WTC11 (cell line): ENCODE measurements at regions not wholly inside any gene's neighbourhood (a gene's known extent, or its start where the extent isn't known, plus 50 kb on each side); places are given as distances from the start of the nearest gene placed in this dataset.

Experiments
- ATAC-seq: fragments of 200-7000 bp; cut with Tn5 transposase; 2 replicates; pipeline ENCODE4 v1.10.0; 2021; ENCODE audit warnings: mild to moderate bottlenecking, moderate library complexity
- CTCF ChIA-PET: fragments of 300-600 bp; sonication (Branson Sonifier 250); formaldehyde crosslinking; loops from one replicate; lab custom pipeline; 2021; ENCODE audit warnings: antibody characterized with exemption; lab: Charles Lee
- POLR2A ChIA-PET: fragments of 350-600 bp; sonication (Branson Sonifier 250); formaldehyde crosslinking; loops from one replicate; lab custom pipeline; 2021; ENCODE audit warnings: antibody characterized with exemption; lab: Charles Lee
- DNase-seq: peaks from one replicate; pipeline ENCODE4 v3.0.0; 2021; ENCODE audit warnings: low spot score
- H3K27ac Mint-ChIP-seq: 2 replicates; pipeline ENCODE4 v1.8.0; 2021; ENCODE audit warnings: mixed read lengths
- H3K27me3 Mint-ChIP-seq: 2 replicates; pipeline ENCODE4 v1.8.0; 2021; ENCODE audit warnings: low read depth, mild to moderate bottlenecking, moderate library complexity, mixed read lengths
- H3K36me3 Mint-ChIP-seq: 2 replicates; pipeline ENCODE4 v1.8.0; 2021; ENCODE audit warnings: mixed read lengths
- H3K4me1 Mint-ChIP-seq: 2 replicates; pipeline ENCODE4 v1.8.0; 2022; ENCODE audit warnings: mixed read lengths
- H3K4me3 Mint-ChIP-seq: 2 replicates; pipeline ENCODE4 v1.8.0; 2021; ENCODE audit warnings: mild to moderate bottlenecking, moderate library complexity, mixed read lengths
- H3K9me3 Mint-ChIP-seq: 2 replicates; pipeline ENCODE4 v1.8.0; 2021; ENCODE audit warnings: mixed read lengths
- ATF3 ChIP-seq: sonication (generic); formaldehyde crosslinking; conservative IDR thresholded peaks from 2 replicates; pipeline ENCODE4 v1.8.1; 2022; ENCODE audit warnings: mild to moderate bottlenecking, missing genetic modification reagents
- CBFB ChIP-seq: sonication (generic); formaldehyde crosslinking; IDR thresholded peaks from 2 replicates; pipeline ENCODE4 v1.8.1; 2022; ENCODE audit warnings: mild to moderate bottlenecking, low read depth, missing genetic modification reagents
- E2F5 ChIP-seq: sonication (generic); formaldehyde crosslinking; IDR thresholded peaks from 2 replicates; pipeline ENCODE4 v1.8.1; 2022; ENCODE audit warnings: mild to moderate bottlenecking, moderate library complexity, missing genetic modification reagents
- ELF4 ChIP-seq: sonication (generic); formaldehyde crosslinking; IDR thresholded peaks from 2 replicates; pipeline ENCODE4 v1.8.1; 2022; ENCODE audit warnings: low read depth, mild to moderate bottlenecking, moderate library complexity, missing genetic modification reagents
- ERG ChIP-seq: fragments of 250-450 bp; sonication (Bioruptor Pico); IDR thresholded peaks from 2 replicates; pipeline ENCODE4 v1.8.0; 2021; ENCODE audit warnings: mild to moderate bottlenecking
- FOXJ3 ChIP-seq: sonication (generic); formaldehyde crosslinking; IDR thresholded peaks from 2 replicates; pipeline ENCODE4 v1.9.0; 2021; ENCODE audit warnings: missing genetic modification reagents, mild to moderate bottlenecking, borderline replicate concordance
- GABPB1 ChIP-seq: sonication (generic); formaldehyde crosslinking; IDR thresholded peaks from 2 replicates; pipeline ENCODE4 v1.8.1; 2023; ENCODE audit warnings: mild to moderate bottlenecking, missing genetic modification reagents
- GRHL2 ChIP-seq: fragments of 250-450 bp; sonication (Bioruptor Pico); IDR thresholded peaks from 2 replicates; pipeline ENCODE4 v1.8.0; 2022; ENCODE audit warnings: mild to moderate bottlenecking, moderate library complexity; ENCODE audit not compliant: insufficient replicate concordance, severe bottlenecking
- KAT7 ChIP-seq: sonication (generic); formaldehyde crosslinking; IDR thresholded peaks from 2 replicates; pipeline ENCODE4 v1.8.1; 2023; ENCODE audit warnings: missing genetic modification reagents, mild to moderate bottlenecking, borderline replicate concordance
- STAT6 ChIP-seq: sonication (generic); formaldehyde crosslinking; conservative IDR thresholded peaks from 2 replicates; pipeline ENCODE4 v1.8.1; 2023; ENCODE audit warnings: mild to moderate bottlenecking, low read depth, missing genetic modification reagents, moderate library complexity
- TCF7 ChIP-seq: sonication (generic); formaldehyde crosslinking; IDR thresholded peaks from 2 replicates; pipeline ENCODE4 v1.8.0; 2022; ENCODE audit warnings: mild to moderate bottlenecking, low read depth, missing genetic modification reagents, moderate library complexity
- USF2 ChIP-seq: sonication (generic); formaldehyde crosslinking; IDR thresholded peaks from 2 replicates; pipeline ENCODE4 v1.8.1; 2023; ENCODE audit warnings: mild to moderate bottlenecking, missing genetic modification reagents, moderate library complexity
- ZNF219 ChIP-seq: sonication (generic); formaldehyde crosslinking; IDR thresholded peaks from 2 replicates; pipeline ENCODE4 v1.8.0; 2023; ENCODE audit warnings: missing genetic modification reagents, mild to moderate bottlenecking, borderline replicate concordance
- ZNF232 ChIP-seq: sonication (generic); formaldehyde crosslinking; IDR thresholded peaks from 2 replicates; pipeline ENCODE4 v1.8.0; 2022; ENCODE audit warnings: mild to moderate bottlenecking, missing genetic modification reagents
- ZNF416 ChIP-seq: fragments of 250-450 bp; sonication (Bioruptor Pico); IDR thresholded peaks from 2 replicates; pipeline ENCODE4 v1.9.0; 2021; ENCODE audit warnings: mild to moderate bottlenecking, inconsistent platforms
- ZNF423 ChIP-seq: fragments of 250-450 bp; sonication (Bioruptor Pico); IDR thresholded peaks from 2 replicates; pipeline ENCODE4 v2.1.2; 2022; ENCODE audit warnings: mild to moderate bottlenecking, moderate library complexity
- TF ChIP-seq, protein P1 (sequence below): sonication (generic); formaldehyde crosslinking; IDR thresholded peaks from 2 replicates; pipeline ENCODE4 v1.8.1; 2022; ENCODE audit warnings: low read depth, missing genetic modification reagents, borderline replicate concordance
- TF ChIP-seq, protein P2 (sequence below): sonication (generic); formaldehyde crosslinking; IDR thresholded peaks from 2 replicates; pipeline ENCODE4 v1.8.1; 2023; ENCODE audit warnings: mild to moderate bottlenecking, moderate library complexity, missing genetic modification reagents
- TF ChIP-seq, protein P3 (sequence below): sonication (generic); formaldehyde crosslinking; IDR thresholded peaks from 2 replicates; pipeline ENCODE4 v1.8.1; 2023; ENCODE audit warnings: mild to moderate bottlenecking, missing genetic modification reagents
- TF ChIP-seq, protein P4 (sequence below): sonication (generic); formaldehyde crosslinking; IDR thresholded peaks from 2 replicates; pipeline ENCODE4 v1.8.1; 2023; ENCODE audit warnings: mild to moderate bottlenecking, missing genetic modification reagents, borderline replicate concordance

- no peak overlapping the region for H3K27ac Mint-ChIP-seq
- no peak for TF ChIP-seq KAT7 (CRISPR knock-in tag)
- no peak for TF ChIP-seq FOXJ3 (CRISPR knock-in tag)
- TF ChIP-seq STAT6 (CRISPR knock-in tag): no peak
- no peak for TF ChIP-seq GRHL2 (CRISPR knock-in tag)
- no peak for TF ChIP-seq ZNF219 (CRISPR knock-in tag)
- TF ChIP-seq ELF4 (CRISPR knock-in tag): no peak
- TF ChIP-seq, protein P1, sequence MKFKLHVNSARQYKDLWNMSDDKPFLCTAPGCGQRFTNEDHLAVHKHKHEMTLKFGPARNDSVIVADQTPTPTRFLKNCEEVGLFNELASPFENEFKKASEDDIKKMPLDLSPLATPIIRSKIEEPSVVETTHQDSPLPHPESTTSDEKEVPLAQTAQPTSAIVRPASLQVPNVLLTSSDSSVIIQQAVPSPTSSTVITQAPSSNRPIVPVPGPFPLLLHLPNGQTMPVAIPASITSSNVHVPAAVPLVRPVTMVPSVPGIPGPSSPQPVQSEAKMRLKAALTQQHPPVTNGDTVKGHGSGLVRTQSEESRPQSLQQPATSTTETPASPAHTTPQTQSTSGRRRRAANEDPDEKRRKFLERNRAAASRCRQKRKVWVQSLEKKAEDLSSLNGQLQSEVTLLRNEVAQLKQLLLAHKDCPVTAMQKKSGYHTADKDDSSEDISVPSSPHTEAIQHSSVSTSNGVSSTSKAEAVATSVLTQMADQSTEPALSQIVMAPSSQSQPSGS (CRISPR knock-in tag): no peak
- TF ChIP-seq ERG: no peak
- TF ChIP-seq ZNF416 (CRISPR knock-in tag): no peak
- no peak for TF ChIP-seq CBFB (CRISPR knock-in tag)
- TF ChIP-seq, protein P2, sequence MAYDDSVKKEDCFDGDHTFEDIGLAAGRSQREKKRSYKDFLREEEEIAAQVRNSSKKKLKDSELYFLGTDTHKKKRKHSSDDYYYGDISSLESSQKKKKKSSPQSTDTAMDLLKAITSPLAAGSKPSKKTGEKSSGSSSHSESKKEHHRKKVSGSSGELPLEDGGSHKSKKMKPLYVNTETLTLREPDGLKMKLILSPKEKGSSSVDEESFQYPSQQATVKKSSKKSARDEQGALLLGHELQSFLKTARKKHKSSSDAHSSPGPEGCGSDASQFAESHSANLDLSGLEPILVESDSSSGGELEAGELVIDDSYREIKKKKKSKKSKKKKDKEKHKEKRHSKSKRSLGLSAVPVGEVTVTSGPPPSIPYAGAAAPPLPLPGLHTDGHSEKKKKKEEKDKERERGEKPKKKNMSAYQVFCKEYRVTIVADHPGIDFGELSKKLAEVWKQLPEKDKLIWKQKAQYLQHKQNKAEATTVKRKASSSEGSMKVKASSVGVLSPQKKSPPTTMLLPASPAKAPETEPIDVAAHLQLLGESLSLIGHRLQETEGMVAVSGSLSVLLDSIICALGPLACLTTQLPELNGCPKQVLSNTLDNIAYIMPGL: no peak
- TF ChIP-seq, protein P3, sequence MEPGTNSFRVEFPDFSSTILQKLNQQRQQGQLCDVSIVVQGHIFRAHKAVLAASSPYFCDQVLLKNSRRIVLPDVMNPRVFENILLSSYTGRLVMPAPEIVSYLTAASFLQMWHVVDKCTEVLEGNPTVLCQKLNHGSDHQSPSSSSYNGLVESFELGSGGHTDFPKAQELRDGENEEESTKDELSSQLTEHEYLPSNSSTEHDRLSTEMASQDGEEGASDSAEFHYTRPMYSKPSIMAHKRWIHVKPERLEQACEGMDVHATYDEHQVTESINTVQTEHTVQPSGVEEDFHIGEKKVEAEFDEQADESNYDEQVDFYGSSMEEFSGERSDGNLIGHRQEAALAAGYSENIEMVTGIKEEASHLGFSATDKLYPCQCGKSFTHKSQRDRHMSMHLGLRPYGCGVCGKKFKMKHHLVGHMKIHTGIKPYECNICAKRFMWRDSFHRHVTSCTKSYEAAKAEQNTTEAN (CRISPR knock-in tag): no peak
- TF ChIP-seq ZNF232 (CRISPR knock-in tag): no peak
- no peak for TF ChIP-seq USF2 (CRISPR knock-in tag)
- no peak for TF ChIP-seq TCF7 (CRISPR knock-in tag)
- no peak for TF ChIP-seq E2F5 (CRISPR knock-in tag)
- no peak for TF ChIP-seq ATF3 (CRISPR knock-in tag)
- TF ChIP-seq, protein P4, sequence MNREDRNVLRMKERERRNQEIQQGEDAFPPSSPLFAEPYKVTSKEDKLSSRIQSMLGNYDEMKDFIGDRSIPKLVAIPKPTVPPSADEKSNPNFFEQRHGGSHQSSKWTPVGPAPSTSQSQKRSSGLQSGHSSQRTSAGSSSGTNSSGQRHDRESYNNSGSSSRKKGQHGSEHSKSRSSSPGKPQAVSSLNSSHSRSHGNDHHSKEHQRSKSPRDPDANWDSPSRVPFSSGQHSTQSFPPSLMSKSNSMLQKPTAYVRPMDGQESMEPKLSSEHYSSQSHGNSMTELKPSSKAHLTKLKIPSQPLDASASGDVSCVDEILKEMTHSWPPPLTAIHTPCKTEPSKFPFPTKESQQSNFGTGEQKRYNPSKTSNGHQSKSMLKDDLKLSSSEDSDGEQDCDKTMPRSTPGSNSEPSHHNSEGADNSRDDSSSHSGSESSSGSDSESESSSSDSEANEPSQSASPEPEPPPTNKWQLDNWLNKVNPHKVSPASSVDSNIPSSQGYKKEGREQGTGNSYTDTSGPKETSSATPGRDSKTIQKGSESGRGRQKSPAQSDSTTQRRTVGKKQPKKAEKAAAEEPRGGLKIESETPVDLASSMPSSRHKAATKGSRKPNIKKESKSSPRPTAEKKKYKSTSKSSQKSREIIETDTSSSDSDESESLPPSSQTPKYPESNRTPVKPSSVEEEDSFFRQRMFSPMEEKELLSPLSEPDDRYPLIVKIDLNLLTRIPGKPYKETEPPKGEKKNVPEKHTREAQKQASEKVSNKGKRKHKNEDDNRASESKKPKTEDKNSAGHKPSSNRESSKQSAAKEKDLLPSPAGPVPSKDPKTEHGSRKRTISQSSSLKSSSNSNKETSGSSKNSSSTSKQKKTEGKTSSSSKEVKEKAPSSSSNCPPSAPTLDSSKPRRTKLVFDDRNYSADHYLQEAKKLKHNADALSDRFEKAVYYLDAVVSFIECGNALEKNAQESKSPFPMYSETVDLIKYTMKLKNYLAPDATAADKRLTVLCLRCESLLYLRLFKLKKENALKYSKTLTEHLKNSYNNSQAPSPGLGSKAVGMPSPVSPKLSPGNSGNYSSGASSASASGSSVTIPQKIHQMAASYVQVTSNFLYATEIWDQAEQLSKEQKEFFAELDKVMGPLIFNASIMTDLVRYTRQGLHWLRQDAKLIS (CRISPR knock-in tag): no peak
- no peak for TF ChIP-seq ZNF423 (CRISPR knock-in tag)
- TF ChIP-seq GABPB1 (CRISPR knock-in tag): no peak
- CTCF ChIA-PET: no interaction called here
Measured at GRCh38 chr3:147483578-147483977, 74.4 kb downstream of the ZIC1 start.

More at GRCh38 chr3:147483578-147483977, 74.4 kb downstream of the ZIC1 start:
- POLR2A ChIA-PET: no interaction called here
- Mint-ChIP-seq H3K36me3 (no peaks in the 10 kb centered on the region), H3K4me3 (no peak overlapping the region), H3K27me3 (no peaks in the 10 kb centered on the region), H3K9me3 (no peaks in the 10 kb centered on the region), H3K4me1 (no peaks in the 10 kb centered on the region)
- DNase-seq (no peak), ATAC-seq (no peak)
